Loucy (cell line): ENCODE measurements at regions not wholly inside any gene's neighbourhood (a gene's known extent, or its start where the extent isn't known, plus 50 kb on each side); places are given as distances from the start of the nearest gene placed in this dataset.

Experiments used
- H2AFZ ChIP-seq: fragments of 200-600 bp; sonication (generic); 2 replicates; pipeline ENCODE4 v1.6.0; 2016; ENCODE audit warnings: antibody characterized with exemption, mild to moderate bottlenecking, low read length, moderate library complexity
- H3F3A ChIP-seq: fragments of 200-600 bp; 2 replicates; pipeline ENCODE4 v1.6.0; 2016; ENCODE audit warnings: antibody characterized with exemption, low read depth, mild to moderate bottlenecking
- H3K27me3 ChIP-seq: fragments of 200-600 bp; sonication (generic); 2 replicates; pipeline ENCODE4 v1.6.1; 2014; ENCODE audit warnings: low read length, mild to moderate bottlenecking; ENCODE audit not compliant: insufficient read depth, poor library complexity, severe bottlenecking
- H3K36me3 ChIP-seq: fragments of 200-600 bp; sonication (generic); 2 replicates; pipeline ENCODE4 v1.6.1; 2016; ENCODE audit warnings: low read length; ENCODE audit not compliant: insufficient read depth
- H3K4me1 ChIP-seq: fragments of 200-600 bp; sonication (generic); 2 replicates; pipeline ENCODE4 v1.5.1; 2014; ENCODE audit warnings: low read length, mild to moderate bottlenecking; ENCODE audit not compliant: insufficient read depth, poor library complexity, severe bottlenecking
- H3K4me2 ChIP-seq: fragments of 200-600 bp; sonication (generic); 2 replicates; pipeline ENCODE4 v1.6.0; 2014; ENCODE audit warnings: antibody characterized with exemption, low read length, low read depth, mild to moderate bottlenecking; ENCODE audit not compliant: poor library complexity, severe bottlenecking
- H3K4me3 ChIP-seq: fragments of 200-600 bp; sonication (generic); 2 replicates; pipeline ENCODE4 v1.5.1; 2014; ENCODE audit warnings: low read length, mild to moderate bottlenecking, mixed read lengths; ENCODE audit not compliant: poor library complexity, severe bottlenecking
- H3K79me2 ChIP-seq: fragments of 200-600 bp; sonication (generic); 2 replicates; pipeline ENCODE4 v1.6.1; 2014; ENCODE audit warnings: low read length; ENCODE audit not compliant: insufficient read depth
- H3K9ac ChIP-seq: fragments of 200-600 bp; sonication (generic); 2 replicates; pipeline ENCODE4 v1.6.0; 2014; ENCODE audit warnings: mild to moderate bottlenecking, low read depth, low read length, moderate library complexity; ENCODE audit not compliant: poor library complexity, severe bottlenecking
- H3K9me2 ChIP-seq: fragments of 200-600 bp; sonication (generic); replicated peaks from 2 replicates; pipeline ENCODE4 v1.6.1; 2016; ENCODE audit warnings: low read depth, low read length, mixed read lengths
- H3K9me3 ChIP-seq: fragments of 200-600 bp; sonication (generic); 2 replicates; pipeline ENCODE4 v1.6.1; 2014; ENCODE audit warnings: mild to moderate bottlenecking, antibody characterized with exemption, low read length, low read depth; ENCODE audit not compliant: insufficient read depth
- H4K20me1 ChIP-seq: fragments of 200-600 bp; sonication (generic); 2 replicates; pipeline ENCODE4 v1.6.0; 2014; ENCODE audit warnings: antibody characterized with exemption, low read length, mild to moderate bottlenecking; ENCODE audit not compliant: insufficient read depth, poor library complexity, severe bottlenecking
- CTCF ChIP-seq: fragments of 200-600 bp; sonication (generic); conservative IDR thresholded peaks from 2 replicates; pipeline ENCODE4 v1.5.1; 2014; ENCODE audit warnings: mild to moderate bottlenecking, antibody characterized with exemption, low read length
- EZH2phosphoT487 ChIP-seq: fragments of 200-600 bp; IDR thresholded peaks from 2 replicates; pipeline ENCODE4 v1.6.1; 2018; ENCODE audit warnings: antibody characterized with exemption, mild to moderate bottlenecking, moderate library complexity, borderline replicate concordance

DNA sequence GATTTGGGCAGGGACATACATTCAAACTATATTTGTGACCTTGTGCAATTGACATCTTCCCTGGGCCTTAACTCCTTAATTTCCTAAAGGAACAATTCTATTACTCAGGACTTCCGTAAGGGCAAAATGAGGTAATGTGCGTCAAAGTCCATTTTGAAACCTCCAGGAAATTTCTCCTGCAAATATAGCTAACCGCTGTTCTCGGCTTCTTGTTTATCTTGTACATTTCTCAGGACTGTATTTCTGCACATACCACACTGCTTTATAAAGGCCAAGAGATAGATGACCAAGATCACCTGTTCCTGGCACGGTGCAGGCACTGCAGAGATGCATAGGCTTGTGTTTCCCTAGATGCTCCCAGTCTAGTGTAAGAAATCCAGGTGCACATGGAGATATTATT lies 1009.4 kb downstream of the BCL11B start:
- no peak overlapping the region for H2AFZ ChIP-seq
- no peaks in the 10 kb centered on the region for H3K9me3 ChIP-seq
- no peak for TF ChIP-seq CTCF
- no peak for TF ChIP-seq EZH2phosphoT487

DNA sequence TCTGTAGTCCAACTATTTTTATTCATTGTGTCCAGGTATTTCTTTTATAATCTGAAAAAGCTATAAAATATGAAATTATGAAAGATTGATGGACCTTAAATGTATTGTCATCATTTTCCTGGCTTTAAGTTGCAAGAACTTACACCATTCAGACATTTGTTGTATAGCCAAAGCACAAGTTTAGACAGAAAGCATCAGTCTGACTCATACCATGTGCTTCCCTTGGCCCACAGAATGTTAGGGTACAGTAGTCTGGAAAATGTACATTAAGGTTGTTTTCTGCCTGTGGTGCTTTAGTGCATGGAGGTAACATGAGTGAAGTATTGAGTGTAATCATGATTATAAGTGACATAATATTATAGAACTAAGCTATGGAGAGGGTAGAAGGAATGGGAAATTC lies 1002.5 kb downstream of the BCL11B start:
- H2AFZ ChIP-seq: no peak overlapping the region
- no peaks in the 10 kb centered on the region for H3F3A ChIP-seq
- no peaks in the 10 kb centered on the region for H3K27me3 ChIP-seq
- H3K4me1 ChIP-seq: peaks cover 20% of the 10 kb centered on the region
- H3K9me3 ChIP-seq: no peaks in the 10 kb centered on the region
- H4K20me1 ChIP-seq: no peaks in the 10 kb centered on the region
- no peak overlapping the region for H3K9ac ChIP-seq
- no peaks in the 10 kb centered on the region for H3K9me2 ChIP-seq
- TF ChIP-seq EZH2phosphoT487 (no peak), CTCF (no peak)
- no peaks in the 10 kb centered on the region for H3K79me2 ChIP-seq
- no peak overlapping the region for H3K4me3 ChIP-seq
- no peaks in the 10 kb centered on the region for H3K36me3 ChIP-seq
- H3K4me2 ChIP-seq: no peak overlapping the region

More for the DNA sequence above, 1009.4 kb downstream of the BCL11B start:
- H3K27me3 ChIP-seq: no peaks in the 10 kb centered on the region
- H3K4me3 ChIP-seq: no peak overlapping the region
- H4K20me1 ChIP-seq: no peaks in the 10 kb centered on the region
- no peaks in the 10 kb centered on the region for H3K9me2 ChIP-seq
- H3K9ac ChIP-seq: no peak overlapping the region
- H3F3A ChIP-seq: no peaks in the 10 kb centered on the region
- no peaks in the 10 kb centered on the region for H3K36me3 ChIP-seq
- no peaks in the 10 kb centered on the region for H3K79me2 ChIP-seq
- H3K4me1 ChIP-seq: peaks cover 26% of the 10 kb centered on the region
- no peak overlapping the region for H3K4me2 ChIP-seq

DNA sequence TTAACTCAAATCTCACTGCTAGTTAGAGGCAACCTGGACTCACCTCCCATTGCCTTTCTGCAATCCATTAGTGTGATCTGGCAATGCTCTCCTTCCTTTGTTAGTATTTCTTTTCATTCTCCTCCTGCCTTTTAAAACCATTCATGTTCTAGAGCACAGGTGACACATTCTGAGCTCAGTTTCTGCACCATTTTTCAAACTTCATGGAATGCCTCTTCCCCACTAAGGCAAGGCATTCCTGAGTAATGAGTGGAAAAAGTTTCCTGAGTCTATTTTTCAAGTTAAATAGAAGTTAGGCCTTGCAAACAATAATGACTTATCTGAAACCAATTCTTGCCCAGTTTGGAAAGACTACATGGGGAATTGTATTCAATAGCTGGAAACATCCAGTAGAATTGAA lies 1001.8 kb downstream of the BCL11B start:
- H3K4me3 ChIP-seq: no peak overlapping the region
- peaks cover 20% of the 10 kb centered on the region for H3K4me1 ChIP-seq
- TF ChIP-seq EZH2phosphoT487 (no peak), CTCF (no peak)
- H2AFZ ChIP-seq: no peak overlapping the region
- H3K36me3 ChIP-seq: no peaks in the 10 kb centered on the region
- H3K9ac ChIP-seq: no peak overlapping the region
- no peaks in the 10 kb centered on the region for H3K79me2 ChIP-seq
- H3F3A ChIP-seq: no peaks in the 10 kb centered on the region
- no peaks in the 10 kb centered on the region for H3K9me2 ChIP-seq
- no peak overlapping the region for H3K4me2 ChIP-seq
- H3K27me3 ChIP-seq: no peaks in the 10 kb centered on the region
- no peaks in the 10 kb centered on the region for H3K9me3 ChIP-seq
- H4K20me1 ChIP-seq: no peaks in the 10 kb centered on the region
